GM12874 (cell line): ENCODE measurements at regions not wholly inside any gene's neighbourhood (a gene's known extent, or its start where the extent isn't known, plus 50 kb on each side); places are given as distances from the start of the nearest gene placed in this dataset.

Experiments used
- TF ChIP-seq, protein P1 (sequence below): IDR thresholded peaks from 2 replicates; pipeline ENCODE4 v1.5.1; 2011; ENCODE audit warnings: low read depth, mild to moderate bottlenecking, control low read depth, low read length, moderate library complexity; ENCODE audit not compliant: insufficient read depth

DNA sequence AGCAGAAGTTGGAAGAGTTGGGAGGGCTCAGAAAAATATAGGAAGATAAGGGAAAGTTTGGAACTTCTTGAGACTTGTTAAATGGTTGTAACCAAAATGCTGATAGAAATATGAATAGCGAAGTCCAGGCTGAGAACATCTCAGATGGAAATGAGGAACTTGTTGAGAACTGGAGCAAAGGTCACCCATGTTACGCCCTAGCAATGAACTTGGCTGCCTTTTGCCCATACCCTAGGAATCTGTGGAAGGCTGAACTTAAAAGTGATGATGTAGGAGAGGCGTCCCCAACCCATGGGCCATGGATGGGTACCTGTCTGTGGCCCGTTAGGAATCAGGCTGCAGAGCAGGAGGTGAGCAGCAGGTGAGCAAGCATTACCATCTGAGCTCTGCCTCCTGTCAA lies 347.8 kb downstream of the ARL4A start:
- TF ChIP-seq, protein P1, sequence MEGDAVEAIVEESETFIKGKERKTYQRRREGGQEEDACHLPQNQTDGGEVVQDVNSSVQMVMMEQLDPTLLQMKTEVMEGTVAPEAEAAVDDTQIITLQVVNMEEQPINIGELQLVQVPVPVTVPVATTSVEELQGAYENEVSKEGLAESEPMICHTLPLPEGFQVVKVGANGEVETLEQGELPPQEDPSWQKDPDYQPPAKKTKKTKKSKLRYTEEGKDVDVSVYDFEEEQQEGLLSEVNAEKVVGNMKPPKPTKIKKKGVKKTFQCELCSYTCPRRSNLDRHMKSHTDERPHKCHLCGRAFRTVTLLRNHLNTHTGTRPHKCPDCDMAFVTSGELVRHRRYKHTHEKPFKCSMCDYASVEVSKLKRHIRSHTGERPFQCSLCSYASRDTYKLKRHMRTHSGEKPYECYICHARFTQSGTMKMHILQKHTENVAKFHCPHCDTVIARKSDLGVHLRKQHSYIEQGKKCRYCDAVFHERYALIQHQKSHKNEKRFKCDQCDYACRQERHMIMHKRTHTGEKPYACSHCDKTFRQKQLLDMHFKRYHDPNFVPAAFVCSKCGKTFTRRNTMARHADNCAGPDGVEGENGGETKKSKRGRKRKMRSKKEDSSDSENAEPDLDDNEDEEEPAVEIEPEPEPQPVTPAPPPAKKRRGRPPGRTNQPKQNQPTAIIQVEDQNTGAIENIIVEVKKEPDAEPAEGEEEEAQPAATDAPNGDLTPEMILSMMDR, result no peak

DNA sequence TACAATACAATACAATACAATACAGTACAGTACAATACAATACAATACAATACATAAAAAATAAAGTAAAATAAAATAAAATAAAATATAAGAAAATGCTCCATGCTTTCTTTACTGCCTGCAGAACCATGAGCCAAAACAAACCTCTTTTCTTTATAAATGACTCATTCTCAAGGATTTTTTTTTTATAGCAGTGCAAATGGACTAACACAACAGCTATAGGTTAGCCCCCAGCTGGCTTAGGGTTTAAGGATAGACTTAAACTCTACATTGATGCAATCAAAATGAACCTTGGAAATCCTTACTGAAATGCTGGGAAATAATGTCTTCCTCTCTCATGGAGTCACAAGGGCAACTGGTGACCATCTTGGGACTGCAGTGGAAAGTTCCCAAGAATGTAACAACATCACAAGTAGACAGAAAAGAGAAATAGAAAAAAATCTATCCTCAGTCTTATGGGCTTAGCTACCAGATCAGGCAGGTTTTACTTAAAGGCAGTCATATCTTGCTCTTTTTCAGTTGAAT lies 348.9 kb downstream of the ARL4A start:
- TF ChIP-seq, protein P1, result no peak

DNA sequence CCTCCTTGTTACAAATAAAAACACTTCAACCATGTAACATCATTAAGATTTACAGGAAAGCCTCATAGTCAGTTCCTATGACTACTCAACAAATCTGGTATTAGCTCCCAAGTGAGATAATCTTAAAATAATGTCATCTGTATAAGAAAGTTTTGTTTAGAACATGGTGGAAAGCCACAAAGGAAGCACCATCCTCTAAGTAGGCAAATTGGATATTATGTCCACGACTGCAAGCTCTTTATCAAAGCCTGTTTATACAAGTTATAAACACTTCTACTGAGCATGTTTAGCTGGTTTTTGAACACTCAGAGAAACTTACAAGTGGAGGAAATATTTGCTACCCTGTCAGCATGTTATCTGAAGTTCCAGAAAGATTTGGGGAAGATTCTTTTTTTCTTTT lies 349.8 kb downstream of the ARL4A start:
- TF ChIP-seq, protein P1, result no peak

DNA sequence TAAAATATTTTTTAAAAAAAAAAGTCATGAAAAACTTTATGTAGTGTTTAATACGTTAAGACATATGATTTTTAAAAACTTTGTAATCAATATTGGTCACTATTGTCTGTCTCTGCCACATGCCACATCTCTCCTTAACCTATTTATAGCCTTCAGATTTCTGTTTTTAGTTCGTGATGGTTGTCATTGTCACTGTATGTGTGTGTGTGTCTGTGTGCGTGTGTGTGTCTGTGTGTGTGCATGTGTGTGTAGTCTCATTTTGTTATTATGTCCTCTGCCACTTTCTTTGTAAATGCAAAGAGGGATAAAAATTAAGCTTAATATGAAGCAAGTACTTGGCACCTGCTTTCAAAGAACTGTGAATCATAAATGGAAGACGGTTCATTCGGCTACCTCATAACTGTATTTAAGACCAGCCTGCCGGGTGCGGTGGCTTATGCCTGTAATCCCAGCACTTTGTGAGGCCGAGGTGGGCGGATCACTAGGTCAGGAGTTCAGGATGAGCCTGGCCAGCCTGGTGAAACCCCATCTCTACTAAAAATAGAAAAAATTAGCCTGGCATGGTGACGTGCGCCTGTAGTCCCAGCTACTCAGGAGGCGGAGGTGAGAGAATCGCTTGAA lies 354.0 kb downstream of the ARL4A start:
- TF ChIP-seq, protein P1, result no peak

DNA sequence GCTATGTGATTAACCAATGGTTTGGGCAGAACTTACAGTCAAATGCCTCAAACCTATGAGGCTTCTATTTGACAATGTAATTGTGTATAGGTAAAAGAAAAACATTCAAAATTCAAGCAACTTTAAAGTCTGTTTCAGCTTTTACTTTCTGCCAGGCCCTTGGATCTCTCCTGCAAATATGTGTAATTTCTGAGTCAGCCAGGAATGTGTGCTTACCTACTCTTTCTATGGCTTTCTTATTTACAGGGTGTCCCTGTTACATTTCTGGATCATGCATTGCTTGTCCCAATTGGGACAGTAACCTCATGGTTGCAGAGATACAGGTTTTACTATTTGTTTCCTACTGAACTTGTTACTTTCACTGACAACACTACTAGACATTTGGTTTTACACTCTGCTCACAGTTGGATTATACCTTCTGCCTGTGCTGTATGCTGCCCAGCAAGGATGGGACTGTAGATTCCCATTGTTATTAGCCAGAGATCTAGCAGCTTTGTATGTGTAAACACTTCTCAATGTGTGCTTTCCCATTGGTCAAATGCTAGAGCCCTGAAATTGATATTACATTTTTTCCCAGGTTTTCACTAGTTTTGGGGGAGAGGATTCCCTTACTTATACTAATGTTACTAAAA lies 355.3 kb downstream of the ARL4A start:
- TF ChIP-seq, protein P1, result no peak

DNA sequence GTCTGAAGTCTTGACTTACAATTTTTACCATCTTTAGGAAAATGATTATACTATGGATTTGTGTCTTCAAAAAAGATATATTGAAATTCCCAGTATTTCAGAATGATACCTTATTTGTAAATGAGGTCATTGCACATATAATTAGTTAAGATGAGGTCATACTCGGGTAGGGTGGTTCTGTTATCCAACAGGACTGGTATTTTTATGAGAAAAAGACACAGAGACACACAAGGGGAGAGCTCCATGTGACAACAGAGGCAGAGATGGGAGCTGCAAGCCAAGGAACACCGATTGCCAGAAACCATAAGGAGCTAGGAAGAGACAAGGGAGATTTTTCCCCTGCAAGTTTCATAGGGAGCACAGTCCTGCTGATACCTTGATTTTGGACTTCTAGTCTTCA lies 356.9 kb downstream of the ARL4A start:
- TF ChIP-seq, protein P1, result no peak

DNA sequence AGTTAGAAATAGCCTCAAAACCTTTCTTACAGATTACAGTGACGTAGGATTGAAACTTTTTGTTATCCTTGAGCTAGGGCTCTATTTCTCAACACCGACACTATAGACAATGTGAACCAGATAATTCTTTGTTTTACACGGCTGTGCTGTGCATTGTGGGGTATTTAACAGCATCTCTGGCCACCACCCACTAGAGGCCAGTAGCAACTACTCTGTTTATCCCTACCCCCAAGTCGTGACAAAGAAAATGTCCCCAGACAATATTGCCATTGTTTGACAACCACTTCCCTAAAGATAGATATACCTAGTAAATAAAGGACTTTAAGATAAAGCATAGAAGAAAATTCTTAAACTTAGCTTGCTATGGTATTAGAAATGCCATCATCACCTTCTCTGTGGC lies 359.6 kb downstream of the ARL4A start:
- TF ChIP-seq, protein P1, result no peak
